ENCODE measurements at regions not wholly inside any gene's neighbourhood (a gene's known extent, or its start where the extent isn't known, plus 50 kb on each side); places are given as distances from the start of the nearest gene placed in this dataset.
A peak's percentile ranks its signal among the peaks of the same experiment; 100 is the strongest.

DNA sequence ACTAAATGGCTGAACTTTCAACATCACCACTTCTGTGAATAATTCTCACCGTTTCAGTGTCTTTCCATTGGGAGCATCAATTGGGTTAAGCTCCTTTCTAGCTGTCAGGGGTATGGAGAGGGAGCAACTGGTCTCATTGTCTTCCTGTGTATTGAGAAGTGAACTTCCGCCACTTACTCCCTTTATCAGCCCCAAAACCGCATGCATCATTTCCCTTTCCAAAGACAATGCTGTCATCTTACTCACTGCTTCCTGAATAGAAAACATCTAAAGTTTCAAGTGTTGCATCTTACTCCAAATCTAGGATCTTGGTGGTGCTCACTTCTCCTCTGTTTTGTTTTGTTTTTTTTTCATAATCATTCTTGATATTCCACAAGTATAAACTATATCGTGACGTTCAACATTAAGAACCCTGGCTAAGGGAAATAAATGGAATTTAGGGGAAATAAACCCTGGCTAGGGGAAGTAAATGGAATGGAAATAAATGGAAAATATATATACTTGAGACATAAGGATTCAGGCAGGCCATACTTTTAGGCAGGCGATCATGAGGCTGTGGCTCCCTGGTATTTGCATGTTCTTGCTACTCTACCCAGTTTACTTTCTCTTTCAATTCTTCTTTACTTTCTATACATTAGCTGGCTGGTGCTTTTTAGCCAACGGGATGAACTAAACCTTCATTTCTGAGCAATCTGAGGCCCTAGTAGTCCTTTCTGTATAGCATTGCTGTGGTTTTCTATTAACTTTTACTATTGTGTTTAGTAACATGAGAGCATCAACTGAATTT is 371.9 kb downstream of the BMPER start:
- no peak for DNase-seq

DNA sequence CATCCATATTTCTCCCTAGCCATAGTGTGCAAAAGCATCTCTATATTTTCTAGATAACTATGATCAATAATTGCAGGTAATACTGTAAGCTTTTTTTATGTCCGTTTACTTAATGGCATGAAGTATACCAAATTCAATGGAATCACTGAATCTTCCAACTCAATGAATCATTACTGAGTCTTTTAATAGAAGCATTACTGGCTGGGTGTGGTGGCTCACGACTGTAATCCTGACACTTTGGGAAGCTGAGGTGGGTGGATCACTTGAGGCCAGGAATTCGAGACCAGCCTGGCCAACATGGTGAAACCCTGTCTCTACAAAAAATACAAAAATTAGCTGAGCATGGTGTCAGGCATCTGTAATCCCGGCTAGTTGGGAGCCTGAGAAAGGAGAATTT is 372.5 kb downstream of the BMPER start:
- DNase-seq: no peak

DNA sequence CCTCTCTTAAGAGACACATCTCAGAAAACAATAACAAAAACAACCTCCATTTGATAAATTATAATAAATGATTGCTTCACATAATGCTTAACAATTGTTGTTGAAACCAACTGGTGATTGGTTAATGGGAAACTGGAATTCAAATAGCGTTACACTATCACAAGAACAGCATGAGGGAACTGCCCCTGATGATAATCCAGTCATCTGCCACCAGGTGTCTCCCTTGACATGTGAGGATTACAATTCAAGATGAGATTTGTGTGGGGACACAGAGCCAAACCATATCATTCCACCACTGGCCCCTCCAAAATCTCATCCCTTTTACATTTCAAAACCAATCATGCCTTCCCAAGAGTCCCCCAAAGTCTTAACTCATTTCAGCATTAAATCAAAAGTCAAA is 375.9 kb downstream of the BMPER start:
- no peak for DNase-seq

DNA sequence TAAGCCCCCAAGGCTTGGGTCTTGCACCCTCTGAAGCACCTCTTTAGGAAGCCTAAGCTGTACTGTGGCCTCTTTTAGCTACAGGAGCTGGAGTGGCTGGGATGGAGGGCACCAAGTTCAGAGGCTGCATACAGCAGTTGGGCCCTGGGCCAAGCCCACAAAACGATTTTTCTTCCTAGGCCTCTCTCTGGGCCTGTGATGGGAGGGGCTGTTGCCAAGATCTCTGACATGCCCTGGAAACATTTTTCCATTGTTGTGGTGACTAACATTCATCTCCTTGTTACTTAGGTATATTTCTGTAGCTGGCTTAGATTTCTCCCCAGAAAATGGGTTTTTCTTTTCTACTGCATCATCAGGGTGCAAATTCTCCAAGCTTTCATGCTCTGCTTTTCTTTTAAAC is 375.7 kb upstream of the NPSR1 start:
- DNase-seq: no peak

DNA sequence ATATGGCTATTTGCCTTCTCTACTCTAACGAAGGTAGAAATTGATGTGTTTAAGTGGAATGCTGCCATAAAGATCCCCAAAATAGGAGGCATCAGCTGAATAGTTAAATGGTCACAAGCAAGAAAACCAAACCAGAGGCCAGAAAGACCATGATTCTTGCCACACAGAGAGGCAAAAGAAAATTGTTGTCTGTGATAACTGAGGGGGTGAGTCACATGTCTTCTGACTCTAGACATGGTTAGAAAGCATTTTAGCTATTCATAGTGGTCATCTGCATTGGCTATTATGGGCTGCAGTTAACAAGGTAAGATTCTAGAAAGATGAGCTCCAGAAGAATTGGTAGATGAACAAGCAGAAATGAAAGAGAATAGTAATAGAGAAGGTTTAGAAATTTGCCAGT is 361.4 kb upstream of the NPSR1 start:
- DNase-seq: no peak

DNA sequence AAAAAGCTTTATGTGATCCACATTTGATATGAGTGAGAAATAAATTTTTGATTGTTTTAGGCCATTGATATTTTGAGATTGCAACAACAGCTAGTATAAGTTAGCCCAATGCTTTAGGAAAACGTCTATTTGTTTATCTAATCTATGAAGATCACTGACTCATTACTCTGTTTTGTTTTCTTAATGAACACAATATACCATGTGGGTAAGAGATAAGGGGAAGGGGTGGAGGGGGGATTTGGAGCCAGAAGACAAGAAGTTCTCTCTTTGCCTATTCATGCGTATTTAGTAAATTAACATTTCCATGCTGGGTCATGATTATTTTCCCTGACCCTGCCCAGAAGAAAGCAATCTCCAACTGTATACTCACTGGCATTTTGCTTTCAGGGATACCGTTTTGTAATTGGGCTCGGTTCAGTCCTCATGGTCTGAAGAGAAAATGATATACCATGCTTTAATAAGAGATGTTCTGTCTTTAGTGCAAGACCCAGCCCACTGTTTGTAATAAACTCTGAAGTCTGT is 359.5 kb upstream of the NPSR1 start:
- no peak for DNase-seq

DNA sequence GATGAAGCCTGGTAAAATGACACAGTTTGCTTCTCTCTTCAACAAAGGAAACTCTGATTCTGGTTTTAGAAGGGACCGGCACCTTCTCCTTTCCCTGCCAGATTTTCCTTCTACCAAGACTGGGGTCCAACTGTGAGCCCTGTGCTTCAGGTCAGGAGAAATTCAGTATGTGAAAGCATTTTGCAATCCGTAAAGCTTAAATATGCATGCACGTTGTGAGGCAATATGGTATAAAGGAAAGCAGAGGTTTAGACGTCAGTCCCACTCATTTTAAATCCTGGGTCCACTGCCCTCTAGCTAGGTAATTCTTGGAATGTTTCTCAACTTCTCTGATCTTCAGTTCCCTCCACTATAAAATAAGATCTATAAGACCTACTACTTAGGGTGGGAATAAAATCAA is 359.0 kb upstream of the NPSR1 start:
- no peak for DNase-seq

DNA sequence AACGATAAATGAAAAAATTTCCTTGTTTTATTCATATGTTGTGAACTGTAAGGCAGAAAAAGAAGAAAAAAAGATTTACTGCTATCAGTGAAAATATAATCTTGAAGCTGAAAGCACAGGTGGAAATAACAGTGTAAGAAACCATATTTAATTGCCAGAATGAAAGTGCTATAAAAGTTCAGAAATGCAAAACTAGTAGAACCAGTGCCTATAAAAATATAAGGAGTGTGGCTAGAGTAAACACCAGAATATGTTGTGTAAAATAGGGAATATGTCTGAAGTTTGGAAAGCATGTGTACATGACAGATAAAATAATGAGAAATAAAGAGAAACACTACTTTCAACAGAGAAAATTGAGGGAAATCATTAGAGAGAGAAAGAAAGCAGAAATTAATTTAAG is 350.5 kb upstream of the NPSR1 start:
- DNase-seq: no peak

DNA sequence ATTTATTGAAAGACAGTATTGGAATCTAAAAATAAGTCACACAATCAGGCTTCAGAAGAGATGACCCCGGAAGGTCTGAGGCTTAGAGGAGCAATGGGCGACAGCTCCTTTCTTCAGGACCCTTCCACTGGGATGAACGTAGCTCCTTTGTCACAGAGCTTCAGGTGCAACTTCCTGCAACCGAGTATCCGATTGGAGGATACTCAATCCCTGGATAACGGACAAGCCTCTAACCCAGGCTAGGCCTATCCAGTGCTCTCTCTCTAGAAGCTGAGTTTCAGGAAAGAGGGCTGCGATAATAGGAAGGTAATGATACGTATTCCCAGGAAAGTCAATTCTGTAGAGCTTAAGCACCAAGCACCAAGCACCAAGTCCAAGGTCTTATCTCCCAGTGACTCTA is 349.4 kb upstream of the NPSR1 start:
- DNase-seq: no peak

DNA sequence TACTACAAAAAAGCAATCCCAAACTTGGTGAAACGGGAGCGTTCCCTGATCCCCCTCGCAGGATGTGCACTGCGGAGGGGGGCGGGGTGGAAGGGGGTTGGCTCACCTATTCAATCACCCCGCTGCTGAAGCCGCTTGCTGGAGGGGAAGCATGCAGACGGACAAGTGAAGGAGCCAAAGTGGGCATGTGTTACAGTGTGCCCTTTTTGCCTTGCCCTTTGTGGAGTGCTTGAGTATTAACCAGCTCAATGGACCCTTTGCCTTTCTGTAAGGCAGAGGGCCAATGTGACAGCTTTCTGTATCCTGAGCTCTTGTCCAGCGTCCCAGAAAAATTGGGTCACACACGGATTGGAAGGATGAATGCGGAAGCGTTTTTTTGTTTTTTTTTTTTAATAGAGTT is 348.9 kb upstream of the NPSR1 start:
- no peak for DNase-seq

DNA sequence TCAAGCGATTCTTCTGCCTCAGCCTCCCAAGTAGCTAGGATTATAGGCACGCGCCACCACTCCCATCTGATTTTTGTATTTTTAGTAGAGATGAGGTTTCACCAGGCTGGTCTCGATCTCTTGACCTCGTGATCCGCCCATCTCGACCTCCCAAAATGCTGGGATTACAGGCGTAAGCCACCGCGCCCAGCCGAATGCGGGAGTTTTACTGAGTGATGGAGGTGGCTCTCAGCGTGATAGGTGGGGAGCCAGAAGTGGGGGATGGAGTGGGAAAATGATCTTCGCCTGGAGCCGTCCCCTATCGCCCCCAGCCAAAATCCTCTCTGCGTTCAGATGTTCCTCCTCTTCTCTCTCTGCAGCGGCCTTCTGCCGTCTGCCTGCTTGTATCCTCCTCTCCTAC is 348.4 kb upstream of the NPSR1 start:
- no peak for DNase-seq

DNA sequence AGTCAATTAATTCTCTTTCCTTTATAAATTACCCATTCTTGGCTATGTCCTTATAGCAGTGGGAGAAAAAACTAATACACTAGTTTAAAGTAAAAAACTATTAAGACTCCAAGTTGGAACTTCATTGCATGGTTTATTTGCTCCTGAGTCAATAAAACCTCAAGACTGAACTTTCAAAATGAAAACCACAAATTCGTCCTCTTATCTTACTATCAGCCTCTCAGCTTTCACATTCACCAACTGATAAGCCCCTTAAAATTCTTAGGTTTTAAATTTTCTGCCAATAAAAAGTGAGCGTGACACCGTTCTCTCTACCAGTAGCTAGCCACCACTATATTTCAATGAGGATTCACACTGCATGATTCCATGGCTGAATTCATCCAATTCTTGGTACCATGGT is 346.4 kb upstream of the NPSR1 start:
- DNase-seq: no peak

DNA sequence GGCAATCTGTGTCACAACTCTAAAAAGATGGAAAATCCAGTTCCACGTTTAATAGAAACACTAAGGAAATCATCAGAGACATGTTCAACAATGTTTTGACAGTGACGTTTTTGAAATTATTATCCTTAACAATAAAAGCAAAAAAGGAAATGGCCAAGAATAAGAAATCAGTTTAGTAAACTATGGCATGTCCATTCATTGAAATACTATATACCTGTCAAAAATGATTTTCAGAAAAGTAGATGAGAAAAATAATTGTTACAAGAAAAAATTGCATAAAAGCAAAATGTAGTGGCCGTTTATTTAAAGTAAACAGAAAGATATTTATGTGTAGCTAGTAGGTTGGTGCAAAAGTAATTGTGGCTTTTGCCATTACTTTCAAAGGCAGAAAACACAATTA is 345.4 kb upstream of the NPSR1 start:
- DNase-seq: no peak

DNA sequence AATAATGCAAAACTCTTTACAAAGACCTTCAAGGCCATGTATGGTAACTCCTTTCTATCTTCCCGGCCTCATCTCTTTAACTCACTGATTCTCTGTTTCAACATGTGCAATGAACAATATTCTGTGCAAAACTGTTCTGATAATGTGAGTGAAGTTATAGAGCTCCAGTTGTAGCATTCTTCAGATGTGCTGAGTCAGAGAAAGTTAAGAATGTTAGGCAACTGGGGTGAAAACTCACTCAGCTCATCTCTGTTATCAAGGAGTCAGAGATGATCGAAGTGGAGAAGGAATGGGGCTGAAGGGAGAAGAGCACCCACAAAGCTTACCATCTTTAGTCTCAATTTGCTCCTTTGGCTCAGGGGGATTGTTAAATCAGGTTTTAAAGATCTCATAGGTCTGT is 344.7 kb upstream of the NPSR1 start:
- DNase-seq: no peak

DNA sequence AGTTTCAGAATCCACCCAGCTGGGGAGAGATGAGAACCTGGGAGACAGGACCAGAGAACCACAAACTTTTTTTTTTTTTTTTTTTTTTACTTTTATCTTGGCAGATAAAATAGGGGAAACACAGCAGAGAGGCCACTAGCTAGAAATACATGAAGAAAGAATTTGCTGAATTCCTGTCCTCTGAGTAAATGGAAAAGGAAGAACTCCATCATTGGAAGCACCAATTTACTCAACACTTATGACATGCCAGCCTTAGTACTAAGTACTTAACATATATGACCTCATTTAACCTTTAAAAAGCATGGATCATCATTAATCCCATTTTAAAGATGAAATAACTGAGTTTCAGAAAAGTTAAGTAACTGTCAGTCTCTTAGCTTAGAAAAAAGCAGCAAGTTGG is 343.0 kb upstream of the NPSR1 start:
- no peak for DNase-seq

DNA sequence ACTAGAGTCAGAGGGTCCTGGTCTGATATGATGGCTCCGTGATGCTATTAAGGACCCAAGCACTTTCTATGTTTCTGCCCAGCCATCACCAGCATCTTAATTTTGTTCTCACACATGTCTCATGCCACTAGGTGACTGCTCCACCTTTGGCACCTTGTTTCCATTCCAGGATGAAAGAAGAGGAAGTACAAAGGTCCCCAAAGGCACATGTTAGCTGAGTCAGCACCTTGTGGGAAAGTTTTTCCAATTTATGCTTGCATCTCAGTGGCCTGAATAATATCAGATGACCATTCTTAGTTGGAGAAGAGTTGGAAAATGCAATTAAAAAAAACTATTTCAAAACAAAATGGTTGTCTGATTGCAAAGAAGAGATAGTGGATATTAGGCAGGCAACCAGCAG is 341.0 kb upstream of the NPSR1 start:
- no peak for DNase-seq

DNA sequence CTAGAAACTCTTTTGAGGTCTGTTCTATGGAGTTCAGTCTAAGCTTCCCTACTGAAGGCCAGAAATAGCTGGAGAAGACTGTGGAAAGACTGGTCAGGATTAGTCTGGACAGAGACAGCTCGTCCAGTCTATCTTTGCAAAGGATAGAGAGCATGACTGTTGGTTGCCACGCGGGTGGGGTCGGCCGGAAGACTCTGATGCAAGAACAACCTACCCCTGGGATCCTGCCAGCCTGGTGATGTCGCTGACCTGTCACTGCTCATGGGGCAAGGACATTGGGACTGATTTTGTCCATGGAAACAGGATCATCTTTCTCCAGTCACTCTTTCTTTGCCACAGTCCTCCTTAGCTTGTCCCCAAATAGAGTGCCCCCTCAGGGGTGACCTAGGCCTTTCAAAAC is 337.6 kb upstream of the NPSR1 start:
- no peak for DNase-seq

DNA sequence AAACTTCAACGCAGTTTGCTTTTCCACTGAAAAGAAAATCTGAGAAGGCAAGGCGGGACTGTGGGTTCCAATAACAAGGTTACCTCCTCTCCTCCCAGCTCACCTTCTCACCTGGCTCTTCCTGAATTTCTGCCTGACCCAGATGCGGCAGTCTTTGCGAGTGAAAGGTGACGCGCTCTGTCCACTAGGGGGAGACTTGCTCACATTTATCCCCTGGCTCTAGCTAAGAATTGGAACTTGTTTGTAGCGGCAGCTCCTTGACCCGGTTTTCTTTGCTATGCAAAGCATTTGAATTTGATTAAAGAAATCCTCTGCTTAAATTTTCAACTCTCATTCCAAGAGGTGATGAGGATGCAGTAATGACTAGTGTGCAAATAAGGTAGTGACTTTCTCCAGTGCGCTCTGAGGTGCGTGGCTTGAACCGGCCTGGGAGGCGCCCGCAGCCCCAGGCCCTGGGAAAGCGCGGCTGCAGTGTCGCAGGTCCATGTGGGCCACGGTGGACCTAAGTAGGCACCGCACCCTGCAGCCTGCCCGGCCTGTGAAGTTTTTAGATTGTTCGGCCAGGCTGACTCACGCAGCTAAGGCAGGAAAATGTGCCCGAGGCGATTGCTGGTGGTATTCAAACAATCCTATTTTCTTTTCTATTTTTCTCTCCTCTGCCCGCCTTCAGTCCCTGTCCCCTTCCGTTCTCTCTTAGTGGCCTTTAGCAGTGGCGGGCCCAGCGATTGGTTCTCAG is 336.9 kb upstream of the NPSR1 start:
- peak; percentile 10 to 69 for DNase-seq

DNA sequence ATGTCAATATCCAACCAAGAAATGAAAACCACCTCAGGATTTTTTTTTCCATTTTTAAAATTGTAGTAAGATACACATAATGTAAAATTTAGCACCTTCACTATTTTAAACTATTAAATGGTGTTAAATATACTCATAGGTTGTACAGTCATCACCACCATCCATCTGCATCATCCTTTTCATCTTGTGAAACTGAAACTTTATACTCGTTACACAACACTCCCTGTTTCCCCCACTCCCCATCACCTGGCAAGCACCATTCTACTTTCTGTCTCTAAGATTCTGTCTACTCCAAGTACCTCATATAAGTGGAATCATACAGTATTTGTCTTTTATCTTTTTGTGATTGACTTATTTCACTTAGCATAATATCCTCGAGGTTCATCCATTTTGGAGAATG is 335.2 kb upstream of the NPSR1 start:
- no peak for DNase-seq

DNA sequence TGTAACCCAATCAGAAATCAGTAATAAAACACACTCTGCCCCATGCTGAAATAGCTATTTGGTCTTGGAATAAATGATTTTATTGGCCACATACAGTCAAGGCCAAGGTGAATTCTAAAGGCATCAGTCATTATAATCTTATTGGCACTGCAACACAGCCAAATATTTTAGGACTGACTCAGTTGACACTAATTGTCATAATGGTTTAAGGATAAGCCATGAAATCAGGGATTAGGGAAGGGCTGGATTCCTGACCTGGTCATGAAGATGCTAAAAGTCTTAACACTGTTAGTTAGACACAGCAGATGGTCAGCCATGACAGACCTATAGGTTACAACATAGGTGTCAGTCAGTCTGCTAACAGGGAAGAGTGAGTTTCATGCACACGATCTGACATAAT is 330.3 kb upstream of the NPSR1 start:
- no peak for DNase-seq

DNA sequence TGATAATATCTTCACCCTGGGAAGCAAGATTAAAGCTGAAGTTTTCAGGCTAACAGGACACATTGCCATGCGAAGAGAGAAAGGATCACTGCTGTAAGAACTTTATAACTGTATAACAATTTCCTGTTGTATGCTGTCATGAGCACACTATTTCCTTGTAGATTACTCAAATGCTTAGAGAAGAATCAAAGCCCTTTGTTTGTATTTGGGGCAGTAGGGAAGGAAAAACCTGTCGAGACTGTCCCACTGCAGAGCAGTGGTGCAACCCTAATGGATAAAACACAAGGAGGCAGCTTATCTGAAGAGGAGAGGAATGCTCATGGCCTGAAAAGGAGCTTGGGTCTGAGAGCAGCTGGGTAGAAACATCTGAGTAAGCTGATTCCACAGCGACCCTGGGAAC is 327.7 kb upstream of the NPSR1 start:
- DNase-seq: no peak

DNA sequence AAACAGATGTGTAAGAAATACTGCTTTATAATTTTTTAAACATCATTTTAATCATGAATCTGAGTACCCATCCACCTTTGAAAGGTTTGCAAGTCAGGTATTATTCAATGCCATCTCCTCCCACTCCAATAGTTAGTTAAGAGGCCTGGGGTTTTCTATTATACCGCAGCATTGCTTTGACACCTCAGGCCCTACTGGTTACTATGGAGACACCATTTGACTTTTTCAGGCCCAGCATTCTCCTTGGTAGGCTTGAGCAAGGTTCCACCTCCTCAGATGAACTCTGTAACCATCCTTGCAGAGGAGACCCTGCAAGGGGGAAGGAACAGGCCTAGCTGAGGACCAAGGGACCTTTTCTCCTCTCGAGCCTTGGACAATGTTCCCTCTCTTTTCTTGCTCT is 326.9 kb upstream of the NPSR1 start:
- no peak for DNase-seq

DNA sequence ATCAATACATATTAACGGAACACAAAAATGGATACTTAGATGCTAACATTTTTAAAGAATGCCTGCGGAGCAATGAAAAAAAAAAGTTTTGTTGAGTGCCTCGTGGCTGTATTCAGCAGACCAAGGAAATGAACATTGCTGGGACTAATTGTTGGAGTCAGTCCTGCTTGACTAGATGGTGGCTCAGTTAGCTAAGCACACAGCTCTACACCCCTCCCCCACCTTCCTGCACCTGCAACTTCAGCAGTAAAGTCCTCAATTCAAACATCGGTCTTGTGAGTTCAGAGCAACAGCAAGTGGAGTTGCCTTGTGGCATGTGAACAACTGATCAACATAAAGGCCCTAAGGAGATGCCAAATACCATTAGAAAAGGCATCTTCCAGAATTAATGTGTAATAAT is 326.0 kb upstream of the NPSR1 start:
- DNase-seq: no peak

DNA sequence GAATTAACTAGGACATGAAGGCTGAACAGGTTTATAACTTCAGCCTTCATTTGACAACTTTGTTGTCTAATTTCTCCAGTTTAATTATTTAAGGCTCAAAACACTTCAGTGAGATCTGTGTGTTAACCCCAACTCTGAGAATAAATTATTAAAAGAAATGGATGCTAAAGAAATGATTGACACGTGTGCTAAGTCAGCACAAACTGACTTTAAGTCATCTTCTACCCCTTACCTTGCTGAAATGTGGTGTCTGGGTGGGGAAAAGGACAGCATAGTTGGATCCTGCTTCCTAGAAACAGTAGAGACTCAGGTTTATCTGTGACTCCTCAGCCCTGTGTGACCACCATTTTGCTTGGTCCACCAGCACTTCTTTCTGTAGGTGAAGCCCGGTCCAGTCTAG is 324.8 kb upstream of the NPSR1 start:
- DNase-seq: no peak

DNA sequence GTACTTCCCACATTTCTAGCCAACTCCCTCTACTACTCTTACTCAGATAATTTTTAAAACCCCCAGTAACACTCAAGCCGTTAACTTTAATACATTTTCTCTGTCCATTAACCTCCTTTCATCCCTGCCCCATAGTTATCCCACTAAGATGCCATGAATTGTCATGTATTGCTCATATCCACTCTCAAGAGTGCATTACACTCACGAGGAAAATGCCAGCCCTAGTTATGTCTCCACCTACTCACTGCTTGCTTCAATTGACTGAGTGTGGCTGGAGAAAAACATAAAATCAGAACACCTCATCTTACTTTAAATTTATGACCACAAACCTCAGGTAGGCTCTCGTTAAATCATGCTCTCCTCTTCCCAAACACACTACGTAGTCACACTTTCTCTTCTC is 324.1 kb upstream of the NPSR1 start:
- no peak for DNase-seq

Measured in NCI-H446 (cell line).